Activated CD4-positive, alpha-beta T cell treated with anti-CD3 and anti-CD28 coated beads, Interleukin-2, amount 50 U/mL, for 1 hour (primary cell): ENCODE measurements at regions not wholly inside any gene's neighbourhood (a gene's known extent, or its start where the extent isn't known, plus 50 kb on each side); places are given as distances from the start of the nearest gene placed in this dataset.
"Not testable (repeated sequence)": the region's sequence is repeated elsewhere in the genome, so short reads cannot be mapped to it uniquely, and the experiment has no call there.

Experiments used
- DNase-seq: peaks from one replicate; pipeline ENCODE4 v3.0.0-alpha.2; 2020

- not testable (repeated sequence) for DNase-seq
Measured at GRCh38 chr21:32823296-32823695, 51.7 kb upstream of the PAXBP1 start.

- DNase-seq = no peak
Measured at GRCh38 chr21:32824950-32825349, 53.4 kb upstream of the PAXBP1 start.

GRCh38 chr21:32826329-32827167, 55.0 kb upstream of the PAXBP1 start:
- DNase-seq = peak; percentile 16

DNA sequence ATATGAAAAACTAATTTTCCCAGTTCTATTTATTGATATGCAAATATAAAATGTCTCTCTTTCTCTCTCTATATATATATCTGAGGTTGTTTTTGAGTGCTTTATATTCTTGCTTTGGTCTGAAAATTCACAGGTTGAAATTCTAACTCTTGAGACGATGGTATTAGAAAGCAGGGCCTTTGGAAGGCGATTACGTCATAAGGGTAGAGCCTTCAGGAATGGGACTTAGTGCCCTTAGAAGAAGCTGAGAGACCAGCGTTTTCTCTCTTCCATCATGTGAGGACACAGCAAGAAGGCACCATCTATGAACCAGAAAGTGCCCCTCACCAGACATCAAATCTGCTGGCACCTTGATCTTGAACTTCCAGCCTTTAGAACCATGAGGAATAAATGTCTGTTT, 57.4 kb upstream of the PAXBP1 start:
- DNase-seq = no peak

DNA sequence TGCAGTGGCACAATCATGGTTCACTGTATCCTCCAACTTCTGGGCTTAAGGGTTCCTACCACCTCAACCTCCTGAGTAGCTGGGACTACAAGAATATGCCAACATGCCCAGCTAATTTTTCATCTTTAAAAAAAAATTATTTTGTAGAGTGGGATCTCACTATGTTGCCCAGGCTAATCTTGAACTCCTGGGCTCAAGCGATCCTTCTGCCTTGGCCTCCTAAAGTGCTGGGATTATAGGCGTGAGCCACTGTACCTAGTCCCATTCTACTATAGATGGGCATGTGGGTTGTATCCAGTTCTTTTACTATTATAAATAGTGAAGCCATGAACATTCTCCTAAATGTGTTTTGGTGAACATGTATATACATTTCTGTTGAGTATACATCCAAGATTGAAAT, 57.9 kb upstream of the PAXBP1 start:
- no peak for DNase-seq

GRCh38 chr21:32831779-32832178, 60.2 kb upstream of the PAXBP1 start:
- not testable (repeated sequence) for DNase-seq

DNA sequence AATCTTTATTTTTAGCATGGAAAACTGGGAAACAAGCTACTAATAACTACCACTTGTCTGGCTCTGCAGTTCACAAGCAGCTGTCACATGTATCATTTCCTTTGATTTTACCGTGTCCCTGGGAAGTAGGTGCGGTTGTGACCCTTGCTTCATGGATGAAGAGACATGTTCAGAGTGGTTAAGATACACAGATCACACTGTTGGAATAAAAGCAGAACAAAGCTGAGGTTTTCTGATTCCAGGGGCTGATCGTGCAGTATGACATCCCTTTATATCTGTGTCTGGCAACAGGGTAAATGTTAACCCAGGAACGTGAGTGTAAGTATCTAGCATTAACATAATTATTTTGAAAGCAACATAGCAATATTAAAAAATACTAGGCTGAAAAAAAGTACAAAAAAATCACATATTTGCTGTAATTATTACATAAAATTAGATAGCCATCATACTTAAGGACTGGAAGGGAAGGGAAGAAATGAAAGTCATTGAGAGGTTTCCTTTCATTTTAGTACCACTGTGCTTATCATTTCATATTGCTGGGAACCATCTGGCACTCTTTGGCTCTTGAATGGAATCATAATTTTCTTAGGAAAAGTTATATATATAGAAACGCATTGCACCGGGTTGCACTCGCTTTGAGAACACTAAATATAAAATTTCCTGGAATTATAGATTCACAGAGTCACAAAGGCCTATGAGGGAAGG, 62.8 kb upstream of the PAXBP1 start:
- DNase-seq = no peak

GRCh38 chr21:32834916-32835235, 63.3 kb upstream of the PAXBP1 start:
- no peak for DNase-seq

- DNase-seq = no peak
Measured at GRCh38 chr21:32842146-32842545, 70.6 kb upstream of the PAXBP1 start.

DNA sequence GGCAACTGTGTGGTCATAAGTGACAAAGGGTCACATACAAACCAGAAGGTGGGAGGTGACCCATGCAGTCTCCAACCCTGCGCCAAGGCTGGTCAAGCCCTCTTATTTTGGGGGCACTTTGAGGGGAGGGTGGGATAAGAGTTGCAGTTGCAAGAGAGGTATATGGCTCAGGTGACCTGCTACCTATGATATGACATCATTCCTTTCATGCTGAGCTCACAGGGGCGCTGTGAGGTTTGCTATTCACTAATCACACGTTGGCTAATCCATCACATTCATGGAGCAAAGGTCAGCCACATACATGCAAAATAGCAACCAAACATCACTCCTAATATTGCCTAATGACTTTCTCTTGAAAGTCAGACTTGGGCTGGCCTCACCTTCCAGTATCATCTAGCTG, 72.0 kb upstream of the PAXBP1 start:
- no peak for DNase-seq

- no peak for DNase-seq
Measured at GRCh38 chr21:32844076-32844475, 72.5 kb upstream of the PAXBP1 start.

DNA sequence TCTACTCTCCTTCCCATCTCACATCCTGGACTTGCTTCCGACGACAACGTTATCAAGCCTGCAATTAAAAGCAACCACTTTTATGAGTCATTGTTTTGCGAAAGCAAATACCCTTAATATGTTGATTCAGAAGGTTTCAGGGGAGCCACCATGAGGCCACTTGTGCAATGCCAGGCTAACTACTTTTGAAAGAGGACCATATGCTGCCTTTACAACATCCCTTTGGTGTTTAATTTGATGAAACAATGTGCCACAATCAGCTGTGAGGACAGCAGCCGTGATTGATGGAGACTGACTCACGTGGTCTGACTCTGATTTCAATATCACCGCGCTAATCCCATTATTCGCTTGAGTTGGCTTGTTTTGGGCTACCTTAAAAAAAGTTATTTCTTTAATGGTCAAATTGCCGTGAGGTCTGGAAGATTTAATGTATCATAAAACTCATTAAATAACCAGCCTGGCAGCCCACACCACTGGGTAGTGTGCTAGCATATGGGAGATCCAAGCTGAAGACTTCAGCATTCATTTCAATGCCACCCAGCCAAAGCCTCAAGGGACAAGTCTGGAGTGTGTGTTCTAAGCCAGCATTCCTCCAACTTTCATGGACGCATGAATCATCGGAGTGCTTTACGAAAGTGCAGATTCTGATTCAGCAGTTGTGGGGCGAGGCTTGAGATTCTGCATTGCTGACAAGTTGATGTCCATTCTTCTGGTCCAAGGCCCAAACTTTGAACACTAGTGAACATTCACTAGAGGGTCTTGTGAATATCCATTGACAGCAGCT, 73.3 kb upstream of the PAXBP1 start:
- no peak for DNase-seq

DNA sequence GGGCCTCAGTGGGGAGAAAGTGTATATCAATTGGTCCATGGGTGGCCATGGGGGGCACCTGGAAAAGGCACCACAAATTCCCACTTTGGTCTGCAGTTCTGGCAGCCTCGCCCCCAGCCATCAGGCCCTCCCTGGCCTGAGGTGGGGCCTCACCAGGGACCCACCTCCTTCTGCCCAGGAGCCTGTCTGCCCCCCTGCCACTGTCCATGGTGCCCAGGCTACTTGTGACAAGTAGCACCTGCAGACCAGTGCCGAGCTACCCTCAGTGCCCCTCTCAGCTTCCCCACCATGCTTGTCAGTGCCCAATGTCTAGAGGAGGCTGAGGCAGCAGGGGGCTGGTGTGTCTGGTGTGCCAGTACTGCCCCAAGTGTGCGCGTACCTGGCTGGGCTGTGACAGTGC, 87.1 kb upstream of the PAXBP1 start:
- DNase-seq = no peak

DNA sequence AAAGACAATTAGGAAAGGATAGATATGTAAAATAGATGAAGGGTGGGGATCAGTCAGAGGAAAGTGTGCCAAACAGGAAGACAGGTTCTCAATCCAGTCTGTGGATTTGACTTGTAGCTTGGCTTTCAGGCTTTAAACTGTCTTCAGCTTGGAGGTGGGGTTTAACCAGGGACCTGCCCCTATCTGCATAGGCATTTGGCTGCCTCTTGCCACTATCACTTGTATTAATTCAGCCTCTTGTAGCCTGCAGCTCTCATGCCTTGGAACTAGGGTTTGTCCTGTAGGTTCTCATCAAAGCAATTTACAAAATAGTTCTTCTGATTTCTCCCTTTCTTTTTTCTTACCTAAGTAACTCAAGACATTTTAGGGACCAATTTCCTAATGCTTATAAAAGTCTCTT, 88.8 kb upstream of the PAXBP1 start:
- no peak for DNase-seq

GRCh38 chr21:32861866-32862265, 90.3 kb upstream of the PAXBP1 start:
- no peak for DNase-seq

- no peak for DNase-seq
Measured at GRCh38 chr21:32867597-32867996, 96.0 kb upstream of the PAXBP1 start.

DNA sequence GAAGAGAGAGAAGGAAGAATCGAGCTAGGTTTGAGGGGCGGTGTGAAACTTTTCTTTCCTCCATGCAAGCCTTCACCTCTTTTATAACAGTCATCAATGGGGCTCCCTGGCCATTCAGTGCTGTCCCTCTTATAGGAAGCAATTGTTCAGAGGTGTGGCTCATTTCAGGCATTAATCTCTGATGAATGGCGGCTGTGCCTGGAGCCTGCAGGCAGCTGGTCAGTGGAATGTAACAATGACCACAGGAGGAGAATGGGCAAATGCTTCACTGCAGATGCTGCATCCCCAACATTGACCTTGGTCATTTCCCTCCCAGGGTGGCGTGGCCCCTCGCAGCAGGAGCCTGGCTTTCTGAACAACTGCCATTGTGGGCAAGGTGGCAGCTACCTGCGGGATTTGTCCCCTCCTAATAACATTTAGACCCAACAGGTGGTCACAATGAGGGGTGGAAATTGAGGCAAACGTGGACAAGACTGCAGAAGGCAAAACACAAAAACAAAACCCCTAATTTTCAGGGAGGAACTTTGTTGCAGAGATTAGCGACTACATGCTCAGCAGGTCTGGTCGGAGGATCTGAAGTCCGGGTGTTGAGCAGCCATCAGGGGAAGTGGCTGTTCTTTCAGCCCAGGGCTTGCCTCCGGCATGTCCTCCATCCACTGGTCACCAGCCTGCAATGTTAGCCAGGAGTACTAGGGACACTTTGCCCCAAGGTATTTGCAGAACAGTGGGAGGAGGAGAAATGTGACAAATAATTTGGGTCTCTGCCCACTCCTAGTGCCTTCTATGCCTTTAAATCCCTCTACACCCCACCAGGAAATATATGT, 97.3 kb upstream of the PAXBP1 start:
- no peak for DNase-seq

GRCh38 chr21:32869459-32869858, 97.9 kb upstream of the PAXBP1 start:
- DNase-seq = no peak

DNA sequence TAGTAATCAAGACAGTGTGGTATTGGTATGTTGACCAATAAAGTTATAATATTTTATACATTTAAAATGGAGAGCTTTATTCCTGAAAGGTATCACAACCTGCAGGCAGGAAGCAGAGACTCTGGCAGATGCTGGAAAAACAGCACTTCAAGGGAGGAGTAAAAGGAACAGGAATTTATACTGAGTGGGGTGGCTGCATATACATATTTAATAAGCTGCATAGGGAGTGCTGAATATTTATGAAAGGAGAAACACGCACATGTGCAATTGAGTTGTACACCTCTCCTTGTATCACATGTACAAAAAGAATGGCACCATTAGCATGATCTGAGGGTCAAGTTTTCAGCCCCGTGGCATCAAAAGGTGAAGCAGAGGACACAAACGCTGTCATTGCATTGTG, 104.9 kb upstream of the PAXBP1 start:
- no peak for DNase-seq

GRCh38 chr21:32877888-32878287, 106.3 kb upstream of the PAXBP1 start:
- not testable (repeated sequence) for DNase-seq

GRCh38 chr21:32878661-32879060, 107.1 kb upstream of the PAXBP1 start:
- no peak for DNase-seq

DNA sequence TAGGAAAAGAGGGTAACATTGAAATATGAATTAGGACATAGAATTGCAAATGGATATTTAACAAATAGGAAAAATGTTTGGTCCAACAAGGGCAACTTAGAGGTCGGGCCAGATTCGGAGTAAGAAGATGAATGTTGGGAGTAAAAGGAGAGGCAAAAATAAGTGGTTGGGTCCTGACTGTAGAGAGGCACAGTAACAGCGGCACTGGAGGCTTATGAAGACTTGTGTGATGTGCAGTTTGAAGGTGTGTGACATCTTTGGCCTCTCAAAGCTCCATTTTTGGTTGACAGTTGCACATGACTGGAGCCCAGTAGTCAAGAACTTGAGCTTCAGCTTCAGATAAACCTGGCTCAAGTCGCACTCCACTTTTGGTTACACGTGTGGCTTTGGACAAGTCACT, 109.9 kb upstream of the PAXBP1 start:
- no peak for DNase-seq

DNA sequence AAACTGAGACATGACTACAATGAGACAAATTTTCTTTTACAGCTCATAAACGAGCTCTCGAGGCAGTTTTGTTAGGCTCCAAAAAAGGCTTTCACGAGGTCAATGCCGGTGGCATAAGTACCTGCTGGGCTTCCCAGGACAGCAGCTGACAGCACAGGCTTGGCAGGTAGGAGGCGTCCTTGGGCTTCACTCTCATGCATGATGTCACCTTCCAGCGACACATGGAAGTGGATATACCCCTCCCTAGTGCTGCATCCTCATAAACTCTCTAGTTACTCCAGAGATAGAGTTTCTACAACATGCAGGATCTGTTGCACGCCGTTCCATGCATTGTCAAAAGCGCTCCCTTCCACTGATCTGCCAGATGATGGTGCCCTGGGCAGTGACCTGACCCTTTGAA, 112.5 kb upstream of the PAXBP1 start:
- no peak for DNase-seq
